Femur (tissue), 1 donor: ENCODE measurements at regions not wholly inside any gene's neighbourhood (a gene's known extent, or its start where the extent isn't known, plus 50 kb on each side); places are given as distances from the start of the nearest gene placed in this dataset.
"Not testable (repeated sequence)": the region's sequence is repeated elsewhere in the genome, so short reads cannot be mapped to it uniquely, and the experiment has no call there.

Source experiments
- DNase-seq: peaks from one replicate; pipeline ENCODE4 v3.0.0-alpha.2; 2017

- no peak for DNase-seq
Observed at GRCh38 chr12:75863533-75863932, 168.0 kb downstream of the PHLDA1 start.

GRCh38 chr12:75862692-75863471, 168.7 kb downstream of the PHLDA1 start:
- no peak for DNase-seq

- DNase-seq = no peak
Observed at GRCh38 chr12:75859868-75860267, 171.7 kb downstream of the PHLDA1 start.

- no peak for DNase-seq
Observed at GRCh38 chr12:75856235-75856634, 175.3 kb downstream of the PHLDA1 start.

- no peak for DNase-seq
Observed at GRCh38 chr12:75855360-75855759, 176.2 kb downstream of the PHLDA1 start.

DNA sequence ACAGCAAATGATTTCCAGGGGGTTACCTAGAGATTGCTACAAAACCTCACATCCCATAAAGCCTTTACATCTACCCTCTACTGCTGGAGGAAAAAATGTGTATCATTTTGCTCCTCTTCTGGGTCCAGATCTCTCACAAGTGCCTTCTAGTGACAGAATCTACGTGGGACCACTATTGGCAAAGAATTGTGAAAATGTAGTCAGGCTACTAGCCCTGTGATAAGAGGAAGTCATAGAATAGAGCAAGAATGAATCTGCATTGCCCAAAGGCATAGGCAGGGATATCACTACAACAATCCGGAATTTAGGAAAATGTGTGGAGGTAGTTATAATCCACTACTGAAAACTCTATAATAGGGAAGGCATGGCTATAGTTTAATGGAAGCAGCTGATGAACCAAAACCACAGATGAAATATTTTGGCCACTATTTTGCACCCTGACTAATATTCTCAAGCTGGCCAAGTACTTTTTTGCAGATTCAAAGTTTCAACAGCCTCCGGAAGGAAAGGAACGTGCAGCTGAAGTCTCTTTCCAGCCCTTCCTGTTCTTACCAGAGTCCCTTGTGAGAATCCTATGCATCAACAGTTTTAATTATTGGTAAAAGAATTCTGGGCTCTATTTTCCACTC, 176.8 kb downstream of the PHLDA1 start:
- no peak for DNase-seq

DNA sequence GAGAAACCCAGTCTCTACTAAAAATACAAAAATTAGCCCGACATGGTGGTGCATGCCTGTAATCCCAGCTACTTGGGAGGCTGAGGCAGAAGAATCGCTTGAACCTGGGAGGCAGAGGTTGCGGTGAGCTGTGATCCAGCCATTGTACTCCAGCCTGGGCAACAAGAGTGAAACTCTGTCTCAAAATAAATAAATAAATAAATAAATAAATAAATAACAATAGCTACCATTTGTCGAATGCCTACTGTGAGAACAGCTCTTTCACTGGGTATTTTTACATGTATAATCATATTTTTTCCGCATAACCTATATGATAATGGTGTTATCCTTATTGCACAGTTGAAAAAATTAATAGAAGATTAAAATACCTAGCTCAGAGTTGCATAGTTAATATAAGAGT, 177.4 kb downstream of the PHLDA1 start:
- DNase-seq = not testable (repeated sequence)

DNA sequence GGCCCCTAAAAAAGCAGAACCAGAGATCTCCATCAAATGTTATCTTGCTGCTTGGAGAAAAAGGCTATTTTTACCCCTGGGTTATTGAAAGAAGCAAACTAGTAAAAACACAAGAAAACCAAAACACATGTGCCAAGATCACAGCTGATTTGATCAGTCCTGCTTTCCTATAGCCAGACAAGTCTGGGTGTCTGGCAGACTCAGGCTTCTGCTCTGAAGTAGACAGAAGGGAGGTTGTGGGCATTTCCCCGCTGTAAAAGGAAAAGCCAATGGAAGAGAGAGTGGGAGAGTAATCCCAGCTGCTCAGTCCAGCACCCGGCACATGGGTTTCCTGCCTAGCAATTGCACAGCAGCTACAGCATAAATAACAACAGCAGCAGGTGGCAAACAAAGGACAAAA, 177.9 kb downstream of the PHLDA1 start:
- no peak for DNase-seq

DNA sequence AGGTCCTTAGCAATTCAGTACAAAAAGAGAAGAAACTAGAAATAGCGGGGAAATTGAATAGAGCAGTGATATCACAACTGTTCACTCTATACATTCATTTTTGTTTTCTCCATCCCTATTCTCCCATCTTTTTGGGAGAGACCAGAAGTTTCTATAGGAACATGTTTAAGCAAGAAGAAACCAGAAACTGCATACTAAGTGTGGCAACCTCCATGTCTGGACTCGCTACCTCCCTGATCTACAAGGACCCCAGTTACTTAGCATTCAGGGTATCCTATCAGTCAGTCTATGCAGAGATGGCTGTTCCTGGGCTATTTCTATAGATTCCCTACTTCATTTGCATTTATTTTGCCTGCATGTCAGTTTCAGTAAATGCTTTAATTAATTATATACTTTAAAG, 178.6 kb downstream of the PHLDA1 start:
- no peak for DNase-seq

DNA sequence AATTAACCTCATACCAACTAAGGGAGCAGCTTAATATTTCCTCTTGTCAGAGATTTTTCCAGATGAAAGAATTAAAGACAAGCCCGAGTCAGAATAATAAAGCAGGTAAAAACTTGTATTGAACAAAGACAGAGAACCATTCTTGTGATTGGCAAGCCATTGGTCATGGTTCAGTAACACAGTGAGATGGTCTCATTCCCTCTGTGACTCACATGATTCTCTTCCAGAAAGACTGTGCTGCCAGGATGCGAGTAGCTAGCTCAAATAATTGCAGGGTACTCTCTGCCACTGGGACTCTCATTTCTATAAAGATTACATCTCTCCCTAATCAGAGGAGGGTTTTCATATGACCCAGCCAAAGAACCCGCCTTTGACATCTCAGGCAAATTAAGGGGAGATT, 179.4 kb downstream of the PHLDA1 start:
- no peak for DNase-seq

DNA sequence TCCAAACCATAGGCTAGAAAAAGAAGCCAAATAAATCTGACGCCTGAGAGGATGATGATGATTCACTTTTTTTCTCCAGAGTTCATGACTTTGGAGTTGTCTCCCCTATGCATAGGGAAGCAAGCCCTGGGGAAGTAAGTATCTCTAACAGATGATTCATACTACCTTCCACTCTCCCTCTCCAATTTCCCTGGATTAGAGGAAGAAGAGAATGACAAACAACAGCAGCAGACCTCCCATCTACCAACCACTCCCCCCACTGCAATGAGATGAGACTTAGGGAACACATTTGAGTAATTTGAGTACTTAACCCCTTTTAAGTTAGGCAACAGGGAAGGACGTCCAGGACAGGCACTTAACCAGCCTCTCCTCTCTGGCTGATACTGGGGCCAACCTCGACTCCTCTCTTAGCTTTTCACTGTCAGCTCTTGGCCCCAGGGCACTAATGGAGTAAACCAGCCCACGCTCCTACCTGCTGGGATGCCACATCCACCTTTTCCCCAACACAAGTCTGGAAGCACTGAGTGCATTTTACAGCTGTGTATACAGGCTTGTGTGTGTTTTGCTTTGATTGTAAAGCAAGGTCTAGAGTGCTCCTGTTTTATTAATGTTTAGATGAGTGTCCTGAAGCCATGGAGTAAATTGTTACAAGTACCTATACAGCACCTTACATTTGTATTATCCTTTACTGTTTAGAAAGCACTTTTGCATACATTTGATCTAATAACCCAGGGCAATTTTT, 180.7 kb downstream of the PHLDA1 start:
- no peak for DNase-seq

GRCh38 chr12:75848961-75849360, 182.6 kb downstream of the PHLDA1 start:
- DNase-seq = no peak

- peak; percentile 70 for DNase-seq
Observed at GRCh38 chr12:75848431-75848925, 183.1 kb downstream of the PHLDA1 start.

DNA sequence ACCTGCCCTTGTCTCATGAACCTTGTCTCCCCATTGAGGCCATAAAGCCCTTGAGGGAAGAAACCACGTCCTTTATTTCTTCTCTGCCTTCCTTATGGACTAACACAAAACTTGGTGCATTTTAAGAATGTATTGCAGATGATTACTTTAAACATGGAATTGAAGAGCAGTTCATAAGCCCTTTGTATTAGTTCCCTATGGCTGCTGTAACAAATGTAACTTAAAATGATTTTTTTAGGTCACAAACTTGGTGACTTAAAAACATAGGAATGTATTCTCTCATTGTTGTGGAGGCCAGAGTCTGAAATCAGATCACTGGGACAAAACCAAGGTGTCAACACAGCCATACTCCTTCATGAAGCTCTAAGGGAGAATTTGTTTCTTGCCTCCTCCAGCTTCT, 185.5 kb downstream of the PHLDA1 start:
- no peak for DNase-seq

DNA sequence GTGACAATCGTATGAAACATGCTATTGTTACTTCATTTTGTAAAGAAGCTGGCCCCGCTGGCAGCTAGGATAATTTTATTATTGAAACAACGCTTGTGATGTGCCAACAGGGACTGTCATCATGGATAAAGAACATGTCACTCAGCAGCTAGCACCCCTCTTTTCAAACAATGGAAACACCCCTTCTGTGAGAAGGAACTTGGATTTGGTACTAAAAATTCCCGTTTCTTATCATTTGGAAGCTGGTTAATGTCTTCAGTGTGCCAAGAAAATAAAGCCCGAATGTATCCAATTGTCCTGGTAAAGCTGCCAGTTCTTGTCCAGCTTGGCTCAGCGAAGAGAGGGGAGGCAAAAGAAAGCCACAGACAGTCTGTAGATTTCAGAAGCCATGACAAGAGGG, 186.6 kb downstream of the PHLDA1 start:
- no peak for DNase-seq

DNA sequence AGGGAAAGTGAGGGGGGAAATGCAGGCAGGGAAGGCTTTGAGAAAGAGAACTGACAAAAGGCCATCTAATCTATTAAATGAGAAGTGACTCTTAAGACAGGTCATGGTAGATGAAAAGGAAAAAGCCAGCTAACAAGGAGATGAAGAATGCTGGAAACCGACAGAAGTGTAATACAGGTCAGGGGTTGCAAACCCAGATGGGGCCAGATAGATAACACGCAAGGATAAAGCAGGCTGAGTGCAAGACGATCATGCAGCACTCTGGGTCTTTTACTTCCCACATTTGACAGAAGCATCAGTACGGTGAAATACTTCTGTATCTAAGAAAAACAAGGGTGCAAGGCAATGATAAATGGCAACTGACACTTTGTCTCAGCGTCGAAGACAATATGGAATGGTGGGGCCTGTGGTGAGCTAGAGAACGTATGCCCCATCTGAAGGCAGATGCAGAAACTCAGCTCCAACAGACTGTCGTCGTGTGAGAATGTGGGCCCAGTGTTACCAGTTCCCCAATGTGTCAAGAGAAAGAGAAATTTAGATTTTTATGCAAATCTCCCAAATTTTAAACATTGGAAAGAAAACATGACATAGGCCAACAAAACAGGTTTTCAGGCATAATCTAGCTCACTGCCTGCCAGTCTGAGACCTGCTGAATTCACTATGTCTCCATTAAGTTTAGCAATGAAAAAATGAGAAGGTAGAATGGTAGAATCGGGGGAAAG, 187.4 kb downstream of the PHLDA1 start:
- DNase-seq = no peak

GRCh38 chr12:75842090-75842489, 189.5 kb downstream of the PHLDA1 start:
- no peak for DNase-seq

DNA sequence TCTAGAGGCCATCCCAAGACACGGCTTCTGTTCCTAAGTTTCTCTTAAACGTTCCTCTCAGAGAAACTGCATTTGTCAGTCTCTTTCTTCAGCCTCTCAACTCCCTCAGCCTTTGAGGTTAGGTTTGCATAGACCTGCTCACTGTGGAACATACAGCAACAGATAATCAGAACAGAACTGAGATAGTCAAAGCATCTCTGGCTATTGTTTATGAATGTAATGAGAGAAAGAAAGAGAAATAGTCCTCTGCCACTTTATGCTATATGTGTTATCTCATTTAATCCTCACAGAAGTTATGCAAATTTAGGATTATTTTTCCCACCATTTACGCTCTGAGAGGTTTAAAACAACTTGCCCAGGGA, 190.6 kb downstream of the PHLDA1 start:
- no peak for DNase-seq

- DNase-seq = no peak
Observed at GRCh38 chr12:75838309-75838708, 193.3 kb downstream of the PHLDA1 start.

DNA sequence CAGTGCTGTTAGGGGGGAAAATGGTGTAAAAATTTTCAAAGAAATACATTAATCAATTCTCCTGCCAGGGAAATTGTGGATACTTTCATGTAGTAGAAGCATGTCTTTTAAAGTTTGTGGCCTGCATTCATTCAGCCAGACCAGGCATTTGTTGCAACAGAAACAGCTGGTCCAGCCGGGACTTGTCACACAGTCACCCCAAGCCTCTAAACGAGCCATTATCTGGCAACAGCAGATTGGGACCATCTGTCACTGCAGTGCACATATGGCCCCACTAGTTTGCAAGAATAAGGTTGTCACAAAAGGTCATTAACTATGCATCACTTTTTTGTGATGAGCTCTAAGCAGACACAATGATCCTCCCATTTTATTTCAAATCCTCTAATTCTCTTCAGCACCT, 193.9 kb downstream of the PHLDA1 start:
- DNase-seq = peak; percentile 56

- no peak for DNase-seq
Observed at GRCh38 chr12:75836533-75836932, 195.0 kb downstream of the PHLDA1 start.

DNA sequence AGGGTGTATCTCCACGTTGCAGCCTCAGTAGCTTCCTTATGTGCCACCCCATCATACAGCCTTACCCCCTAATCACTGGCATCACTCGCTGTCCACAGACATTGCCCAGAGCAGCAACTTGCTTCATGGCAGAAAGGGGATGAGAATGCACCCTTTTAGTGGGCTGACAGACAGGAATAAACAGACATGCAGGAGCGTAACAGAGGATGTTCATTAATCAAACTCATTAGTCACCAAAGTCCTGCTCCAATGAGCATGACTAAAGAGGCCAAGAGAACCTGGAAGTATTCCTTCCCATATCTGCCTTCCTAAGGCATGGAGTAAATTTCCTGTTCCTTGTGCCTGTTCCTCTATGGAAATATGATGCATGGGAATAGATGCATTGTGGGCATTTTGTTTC, 197.0 kb downstream of the PHLDA1 start:
- no peak for DNase-seq

DNA sequence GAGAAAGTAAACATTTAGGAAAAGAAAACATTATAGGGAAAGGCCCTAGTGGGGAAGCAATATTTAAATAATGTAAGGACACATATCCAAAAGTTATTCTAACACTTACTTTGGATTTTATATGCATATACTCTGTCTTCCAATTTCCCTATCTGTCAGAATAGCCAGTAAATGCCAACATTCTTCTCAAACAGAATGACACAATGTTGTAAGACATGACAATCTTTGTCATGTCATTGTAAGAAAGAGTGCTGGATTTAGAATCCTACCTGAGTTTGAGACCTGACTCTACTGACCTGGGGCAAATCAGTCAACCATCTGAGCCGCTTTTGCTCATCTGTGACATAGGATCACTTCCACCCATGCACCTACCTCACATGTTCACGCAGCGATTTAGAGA, 198.3 kb downstream of the PHLDA1 start:
- no peak for DNase-seq
